Stimulated activated CD8-positive, alpha-beta memory T cell treated with anti-CD3 and anti-CD28 coated beads, Interleukin-7, amount 100 ng/mL, for 48 hours (primary cell): ENCODE measurements at regions not wholly inside any gene's neighbourhood (a gene's known extent, or its start where the extent isn't known, plus 50 kb on each side); places are given as distances from the start of the nearest gene placed in this dataset.

Source experiments
- DNase-seq, 2 donors: peaks; one replicate each; pipeline ENCODE4 v3.0.0-alpha.2; 2020; ENCODE audit warnings: low read depth in 1 of 2; ENCODE audit errors: extremely low read depth in 1 of 2

DNA sequence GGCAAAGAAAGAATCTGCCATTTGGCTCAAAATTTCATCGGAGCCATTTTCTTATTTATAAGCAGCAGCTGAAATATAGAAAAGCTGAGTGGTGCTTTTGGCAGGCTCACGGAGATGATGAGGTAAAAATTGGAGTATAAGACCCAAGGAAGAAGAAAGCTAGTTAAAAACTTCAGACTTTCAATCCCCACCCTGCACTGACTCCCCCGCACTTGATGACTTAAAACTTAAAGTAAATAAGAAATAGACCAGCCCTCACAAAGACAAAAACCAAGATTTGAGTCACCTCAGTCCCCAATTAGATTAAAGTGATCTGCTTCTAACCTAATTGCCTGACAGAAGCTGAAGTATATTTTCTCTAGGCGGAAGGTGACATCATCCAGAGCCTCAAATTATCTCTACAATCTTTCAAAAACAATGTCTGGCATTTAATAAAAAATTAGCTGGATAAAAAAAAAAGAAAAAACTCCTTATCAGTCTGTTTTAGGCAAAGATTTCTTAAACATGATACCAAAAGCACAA is 124.0 kb upstream of the PJA2 start:
- DNase-seq: no peak

DNA sequence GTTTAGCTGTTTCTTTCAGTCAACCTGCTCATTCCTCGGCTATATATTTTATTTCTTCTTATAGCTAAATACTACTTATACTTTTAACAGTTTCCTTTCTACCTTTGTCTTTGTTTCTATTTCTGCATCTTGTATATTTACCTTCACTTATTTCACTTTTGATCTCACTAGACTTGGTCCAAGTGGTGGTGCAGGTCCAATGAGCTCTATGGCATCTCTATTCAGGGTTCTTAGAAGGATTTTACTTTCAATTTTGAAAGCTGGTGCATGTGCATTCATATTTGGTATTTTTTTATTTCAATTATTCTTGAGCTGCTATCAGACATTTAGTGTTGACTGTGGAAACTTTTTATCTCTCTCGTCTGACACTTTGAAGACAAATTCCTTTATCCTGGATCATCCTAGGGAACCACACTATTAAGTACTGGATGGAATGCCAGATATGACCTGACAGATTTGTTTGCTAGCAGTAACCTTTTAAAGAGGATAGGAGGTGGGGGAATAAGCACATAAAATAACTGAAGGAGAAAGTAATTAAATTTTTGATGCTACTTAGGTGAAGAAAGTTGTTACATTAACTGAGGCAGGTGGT is 123.1 kb upstream of the PJA2 start:
- no peak for DNase-seq

- no peak for DNase-seq
These were observed 121.5 kb upstream of the PJA2 start for GRCh38 chr5:109531262-109531661.

DNA sequence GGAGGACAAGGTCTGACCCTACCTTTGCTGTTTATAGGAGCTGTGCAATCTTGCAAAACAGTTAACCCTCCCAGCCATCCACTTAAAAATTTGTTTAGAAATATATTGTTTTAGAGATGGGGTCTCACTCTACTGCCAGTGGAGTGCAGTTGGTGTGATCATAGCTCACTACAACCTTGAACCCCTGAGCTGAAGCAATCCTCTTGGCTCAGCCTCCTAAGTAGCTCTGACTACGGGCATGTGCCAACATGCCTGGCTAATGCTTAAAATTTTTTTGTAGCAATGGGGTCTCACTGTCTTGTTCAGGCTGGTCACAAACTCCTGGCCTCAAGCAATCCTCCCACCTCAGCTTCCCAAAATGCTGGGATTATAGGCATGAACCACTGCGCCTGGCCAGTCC is 120.2 kb upstream of the PJA2 start:
- no peak for DNase-seq

DNA sequence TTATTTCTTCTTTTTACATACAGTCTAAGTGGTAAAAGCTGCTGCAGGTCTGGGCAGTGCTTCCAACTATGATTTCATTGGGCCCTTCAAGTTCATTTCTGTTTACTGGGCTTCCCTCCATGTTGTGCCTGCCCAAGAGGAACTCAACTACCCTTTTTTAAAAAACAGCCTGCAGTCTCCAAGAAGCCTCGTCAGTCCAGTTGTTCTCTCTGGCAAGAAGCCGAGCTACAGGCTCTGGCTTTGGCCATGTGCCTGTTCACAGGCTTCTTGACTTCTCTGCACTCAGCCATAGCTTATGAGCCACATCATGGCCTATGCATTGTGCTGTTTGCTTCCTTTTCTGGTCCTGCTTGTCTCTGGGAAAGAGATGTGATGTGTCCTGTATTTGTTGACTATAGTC is 119.7 kb upstream of the PJA2 start:
- no peak for DNase-seq

DNA sequence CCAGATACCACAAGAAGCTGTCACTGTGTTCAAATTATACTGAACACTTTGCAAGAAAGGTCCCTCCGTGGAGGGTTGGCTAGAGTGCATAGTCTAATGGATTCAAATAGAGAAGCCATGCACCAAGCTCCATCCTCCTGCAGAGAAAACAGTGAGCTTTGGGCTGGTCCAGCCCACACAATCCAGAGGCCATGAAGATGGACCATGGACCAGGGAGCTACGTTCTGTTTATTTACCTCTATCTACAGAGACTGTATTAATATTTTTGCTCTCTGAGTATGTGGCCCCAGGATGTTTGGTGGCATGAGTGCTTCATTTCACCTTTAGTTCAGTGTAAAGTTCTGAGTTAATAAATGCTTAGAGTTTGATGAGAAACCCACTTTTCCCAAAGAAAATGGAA is 114.8 kb upstream of the PJA2 start:
- no peak for DNase-seq

DNA sequence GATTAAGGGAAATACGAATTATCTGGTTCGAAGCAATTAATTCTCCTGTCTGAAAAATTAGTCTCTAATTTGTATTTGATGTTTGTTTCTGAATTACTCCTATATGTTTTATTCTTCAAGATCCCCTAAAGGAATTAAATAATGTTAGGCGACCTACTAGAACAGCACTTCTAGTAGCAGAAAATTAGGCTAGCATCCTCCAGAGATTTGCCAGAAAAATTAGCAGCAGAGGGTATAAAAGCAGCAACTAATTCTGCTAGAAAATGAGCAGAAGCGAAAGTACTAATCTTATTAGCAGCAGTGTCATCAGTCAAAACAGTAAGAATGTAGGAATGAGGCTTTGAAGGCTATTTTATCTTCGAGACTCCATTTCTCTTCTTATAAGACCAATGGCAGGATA is 114.3 kb upstream of the PJA2 start:
- DNase-seq: no peak

- no peak for DNase-seq
These were observed 112.6 kb upstream of the PJA2 start for GRCh38 chr5:109522404-109522803.

- no peak for DNase-seq
These were observed 109.6 kb upstream of the PJA2 start for GRCh38 chr5:109519416-109519815.

DNA sequence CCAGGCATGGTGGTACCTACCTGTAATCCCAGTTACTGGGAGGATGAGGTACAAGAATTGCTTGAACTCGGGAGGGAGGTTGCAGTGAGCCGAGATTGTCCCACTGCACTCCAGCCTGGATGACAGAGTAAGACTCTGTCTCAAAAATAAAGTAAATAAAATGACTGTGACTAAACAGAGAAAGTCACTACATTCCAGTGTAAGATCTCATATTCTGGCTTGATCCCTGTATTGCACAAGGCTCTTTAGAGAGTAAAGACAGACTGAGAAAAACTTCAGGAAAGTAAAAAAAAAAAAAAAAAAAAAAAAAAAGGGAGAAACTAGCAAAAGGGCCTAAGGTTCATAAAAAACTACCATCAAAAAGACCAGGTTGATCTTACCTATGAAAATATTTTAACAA is 106.6 kb upstream of the PJA2 start:
- no peak for DNase-seq

DNA sequence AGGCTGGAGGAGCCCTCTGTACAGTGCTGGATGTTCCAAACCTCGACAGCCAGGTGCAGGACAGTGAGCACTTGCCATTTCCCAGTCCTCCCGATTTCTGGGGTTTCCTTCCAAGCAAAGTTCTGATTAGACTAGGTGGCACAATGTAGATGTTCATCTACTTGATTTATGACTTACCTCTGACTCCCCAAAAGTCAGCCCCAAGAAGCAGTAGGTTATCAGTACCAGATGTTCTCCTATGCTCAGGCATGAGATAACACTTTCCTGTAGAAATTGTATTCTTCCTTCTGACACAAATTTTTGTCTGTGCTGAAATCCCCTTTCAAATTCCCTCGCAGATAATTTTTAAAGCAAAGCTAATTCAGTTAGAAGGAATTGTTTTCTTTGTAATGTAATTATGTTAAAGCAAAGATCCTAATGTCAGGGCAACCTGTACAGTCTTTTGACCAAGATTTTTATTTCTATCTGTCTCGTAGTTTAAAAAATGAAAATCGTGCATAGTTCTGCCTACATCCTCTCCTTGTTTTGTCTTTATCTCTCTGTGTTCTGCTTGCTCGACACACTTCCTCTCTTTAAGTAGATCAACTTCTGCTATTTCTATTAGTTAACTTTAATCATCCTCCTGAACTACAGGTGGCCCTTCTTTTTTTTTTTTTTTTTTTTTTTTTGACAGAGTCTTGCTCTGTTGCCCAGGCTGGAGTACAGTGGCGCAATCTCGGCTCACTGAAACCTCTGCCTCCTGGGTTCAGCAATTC is 102.4 kb upstream of the PJA2 start:
- no peak for DNase-seq

- no peak for DNase-seq
These were observed 96.8 kb upstream of the PJA2 start for GRCh38 chr5:109506556-109506955.

GRCh38 chr5:109496112-109496511 is 86.3 kb upstream of the PJA2 start:
- DNase-seq: no peak

DNA sequence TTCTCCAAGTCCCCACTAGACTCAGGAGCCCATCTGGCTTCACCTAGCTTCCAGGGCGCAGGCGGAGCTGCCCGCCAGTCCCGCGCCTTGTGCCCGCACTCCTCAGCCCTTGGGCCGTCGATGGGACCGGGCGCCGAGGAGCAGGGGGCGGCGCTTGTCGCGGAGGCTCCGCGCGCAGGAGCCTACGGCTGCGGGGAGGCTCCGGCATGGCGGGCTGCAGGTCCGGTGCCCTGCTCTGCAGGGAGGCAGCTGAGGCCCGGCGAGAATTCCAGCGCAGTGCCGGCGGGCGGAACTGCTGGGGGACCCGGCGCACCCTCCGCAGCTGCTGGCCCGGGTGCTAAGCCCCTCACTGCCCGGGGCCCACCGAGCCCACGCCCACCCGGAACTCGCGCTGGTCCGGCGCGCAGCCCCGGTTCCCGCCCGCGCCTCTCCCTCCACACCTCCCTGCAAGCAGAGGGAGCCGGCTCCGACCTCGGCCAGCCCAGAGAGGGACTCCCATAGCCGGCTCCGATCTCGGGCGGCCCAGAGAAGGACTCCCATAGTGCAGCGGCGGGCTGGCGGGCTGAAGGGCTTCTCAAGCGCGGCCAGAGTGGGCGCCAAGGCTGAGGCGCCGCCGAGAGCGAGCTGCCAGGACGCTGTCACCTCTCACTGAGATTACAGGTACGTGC is 78.1 kb upstream of the PJA2 start:
- DNase-seq: no peak

DNA sequence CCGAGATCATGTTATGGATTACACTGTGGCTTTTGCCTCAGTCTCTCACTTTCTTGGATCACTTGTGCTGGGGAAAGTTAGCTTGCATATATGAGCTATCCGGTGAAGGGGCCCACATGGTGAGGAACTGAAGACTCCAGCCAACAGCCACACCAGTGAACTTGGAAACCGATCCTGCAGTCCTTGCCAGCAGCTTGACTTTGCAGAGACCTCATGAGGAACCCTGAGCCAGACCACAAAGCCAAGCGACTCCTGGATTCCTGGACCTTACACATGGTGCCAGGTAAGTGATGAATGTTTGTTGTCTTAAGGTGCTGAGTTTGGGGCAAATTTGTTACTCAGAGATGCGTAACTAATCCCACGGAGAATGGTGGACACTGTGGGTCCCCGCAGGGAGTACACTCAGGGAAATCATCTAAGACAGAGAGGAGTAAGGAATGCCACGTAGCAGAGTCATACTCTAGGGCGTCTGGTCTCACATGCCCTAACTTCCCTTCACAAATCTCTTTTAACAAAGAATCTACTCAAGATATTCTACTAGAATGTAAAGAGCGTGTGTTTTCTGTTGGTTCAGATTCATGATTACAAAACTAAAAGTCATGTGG is 76.5 kb upstream of the PJA2 start:
- DNase-seq: no peak

GRCh38 chr5:109485030-109485429 is 75.3 kb upstream of the PJA2 start:
- DNase-seq: no peak

DNA sequence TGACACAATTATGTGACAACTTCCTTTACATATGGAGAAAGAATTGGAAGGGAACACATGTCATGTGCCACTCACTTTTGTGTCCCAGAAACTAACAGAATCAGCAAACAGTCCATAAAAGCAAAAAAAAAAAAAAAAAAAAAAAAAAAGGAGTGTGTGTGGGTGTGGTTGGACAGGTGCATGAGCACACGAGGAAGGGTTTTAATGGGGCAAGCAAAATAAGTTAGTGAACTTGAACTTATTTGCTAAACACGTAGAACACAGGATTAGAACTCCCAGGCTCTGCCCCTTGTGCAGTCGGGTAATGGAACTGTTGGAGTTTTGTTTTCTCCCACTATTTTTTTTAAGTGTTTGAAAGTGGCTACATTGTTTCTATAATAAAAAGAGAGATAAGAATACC is 74.8 kb upstream of the PJA2 start:
- DNase-seq: no peak

- DNase-seq: no peak
These were observed 73.7 kb upstream of the PJA2 start for GRCh38 chr5:109483395-109483971.

- DNase-seq: no peak
These were observed 73.0 kb upstream of the PJA2 start for GRCh38 chr5:109482748-109483147.

DNA sequence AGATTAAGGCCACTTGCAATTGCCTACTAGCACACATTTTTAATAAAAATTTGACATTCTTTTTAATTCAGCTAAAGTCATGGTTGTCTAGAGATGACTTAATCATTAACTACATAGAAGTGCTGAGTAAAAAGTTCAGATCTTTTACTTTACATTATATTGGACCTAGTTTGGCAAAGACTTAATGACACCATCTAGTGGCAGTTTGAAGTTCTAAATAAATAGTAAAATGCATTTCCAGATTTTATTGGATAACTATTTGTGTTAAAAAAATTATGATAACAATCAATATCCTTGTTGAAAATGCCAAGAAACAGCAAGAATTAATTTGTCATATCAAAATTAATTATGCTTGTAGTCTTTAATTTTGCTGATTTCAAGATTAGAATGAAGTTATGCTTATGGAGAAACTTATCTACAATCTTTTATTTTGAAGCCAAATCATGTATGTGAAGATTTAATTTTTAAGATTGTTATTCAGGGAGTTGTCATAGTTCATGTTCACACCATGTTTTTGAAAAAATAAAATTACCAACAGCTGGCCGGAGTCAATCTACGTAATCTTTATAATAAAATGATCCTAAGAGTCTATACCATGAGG is 69.6 kb upstream of the PJA2 start:
- DNase-seq: no peak

GRCh38 chr5:109478830-109479229 is 69.1 kb upstream of the PJA2 start:
- no peak for DNase-seq
